ENCODE measurements at regions not wholly inside any gene's neighbourhood (a gene's known extent, or its start where the extent isn't known, plus 50 kb on each side); places are given as distances from the start of the nearest gene placed in this dataset.

- TF ChIP-seq FOXM1 (IDR thresholded peaks at IDR 0.05; ENCODE audit: borderline replicate concordance) (no peak), FOXK2 (IDR thresholded peaks at IDR 0.05) (no peak), TARDBP (IDR thresholded peaks at IDR 0.05) (no peak), FOXA1 (IDR thresholded peaks at IDR 0.05) (no peak), BHLHE40 (IDR thresholded peaks at IDR 0.05; ENCODE audit: borderline replicate concordance) (no peak), ARNT (IDR thresholded peaks at IDR 0.05) (no peak), HDGF (IDR thresholded peaks at IDR 0.05; ENCODE audit: borderline replicate concordance) (no peak), SP1 (IDR thresholded peaks at IDR 0.05) (no peak), CTBP1 (IDR thresholded peaks at IDR 0.05; ENCODE audit: borderline replicate concordance) (no peak), LEF1 (IDR thresholded peaks at IDR 0.05; ENCODE audit: borderline replicate concordance) (no peak), ZNF384 (IDR thresholded peaks at IDR 0.05) (no peak), ELF4 (IDR thresholded peaks at IDR 0.05) (no peak), SUZ12 (IDR thresholded peaks at IDR 0.05) (no peak)
These were observed 105.0 kb downstream of the VEGFA start for GRCh38 chr6:43874814-43875590.
